ENCODE measurements at regions not wholly inside any gene's neighbourhood (a gene's known extent, or its start where the extent isn't known, plus 50 kb on each side); places are given as distances from the start of the nearest gene placed in this dataset.
A peak's percentile ranks its signal among the peaks of the same experiment; 100 is the strongest.

- DNase-seq (ENCODE audit: low read depth), result no peak
Observed at GRCh38 chr11:37072538-37073055, 474.6 kb upstream of the RAG2 start.

DNA sequence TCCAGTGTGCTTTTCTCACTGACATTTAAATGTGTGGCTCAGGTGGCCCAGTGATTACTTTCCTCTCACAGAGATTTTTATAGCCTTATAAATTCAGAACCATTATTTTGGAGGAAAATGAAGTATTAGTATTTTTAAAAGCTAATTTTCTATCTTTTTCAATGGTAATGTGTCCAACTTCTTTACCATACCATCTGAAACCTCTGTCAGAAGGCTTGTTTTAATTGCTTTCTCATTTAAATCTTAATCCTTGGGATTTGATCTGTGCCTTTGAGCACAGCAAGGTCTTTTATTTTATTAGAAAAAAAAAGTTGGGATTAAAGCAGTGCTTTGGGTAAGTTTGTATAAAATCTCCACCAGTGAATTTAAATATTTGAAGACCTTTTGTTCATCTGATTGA, 452.3 kb upstream of the RAG2 start:
- no peak for DNase-seq (ENCODE audit: low read depth)

DNA sequence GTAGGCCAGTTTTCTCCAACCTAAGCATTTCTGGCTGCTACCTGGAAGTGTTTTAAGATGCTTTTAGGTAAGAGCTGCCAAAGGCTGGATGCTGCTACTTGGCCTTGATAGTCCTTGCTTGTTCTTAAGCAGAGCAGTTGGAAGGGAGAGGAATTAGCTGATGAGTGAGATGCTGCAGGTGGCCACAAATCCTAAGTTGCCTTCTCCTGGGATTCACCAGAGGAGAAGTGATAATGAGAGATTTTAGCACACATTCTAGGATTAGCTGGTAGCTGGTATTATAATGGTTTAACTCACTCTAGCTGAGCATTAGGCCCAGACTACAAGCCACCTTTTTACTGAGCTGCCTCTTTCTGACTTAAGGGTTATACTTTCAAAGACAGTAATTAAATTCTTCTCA, 442.9 kb upstream of the RAG2 start:
- no peak for DNase-seq (ENCODE audit: low read depth)

DNA sequence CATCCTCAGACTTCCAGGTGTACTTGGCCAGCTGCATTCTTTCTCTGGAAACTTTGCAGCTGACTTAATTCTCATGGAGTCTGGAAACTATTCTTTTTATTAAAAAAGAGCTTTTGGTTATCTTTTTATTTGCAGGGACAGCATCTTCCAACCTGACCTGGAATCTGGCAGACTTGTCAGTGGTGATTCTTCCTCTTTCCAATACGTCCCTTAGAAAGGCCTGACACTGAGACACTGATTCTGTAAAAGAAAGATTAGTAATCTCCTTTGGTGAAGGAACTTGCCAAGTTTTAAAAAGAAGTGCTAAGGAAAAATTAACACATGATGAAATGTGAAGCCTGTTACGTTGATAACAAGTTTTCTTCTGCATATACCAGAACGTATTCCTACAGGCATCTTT, 440.9 kb upstream of the RAG2 start:
- DNase-seq (ENCODE audit: low read depth), result no peak

GRCh38 chr11:37026741-37027140, 428.7 kb upstream of the RAG2 start:
- no peak for DNase-seq (ENCODE audit: low read depth)

GRCh38 chr11:37026326-37026725, 428.3 kb upstream of the RAG2 start:
- DNase-seq (ENCODE audit: low read depth), result no peak

DNA sequence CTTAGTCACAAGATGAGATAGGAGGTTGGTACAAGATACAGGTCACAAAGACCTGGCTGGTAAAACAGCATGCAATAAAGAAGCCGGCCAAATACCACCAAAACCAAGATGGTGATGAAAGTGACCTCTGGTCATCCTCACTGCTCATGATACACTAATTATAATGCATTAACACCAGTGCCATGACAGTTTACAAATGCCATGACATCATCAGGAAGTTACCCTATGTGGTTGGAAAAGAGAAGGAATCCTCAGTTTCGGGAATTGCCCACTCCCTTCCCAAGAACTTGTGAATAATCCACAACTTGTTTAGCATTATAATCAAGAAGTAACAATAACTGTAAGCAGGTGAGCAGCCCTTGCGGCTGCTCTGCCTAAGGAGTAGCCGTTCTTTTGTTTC, 408.5 kb upstream of the RAG2 start:
- no peak for DNase-seq (ENCODE audit: low read depth)

DNA sequence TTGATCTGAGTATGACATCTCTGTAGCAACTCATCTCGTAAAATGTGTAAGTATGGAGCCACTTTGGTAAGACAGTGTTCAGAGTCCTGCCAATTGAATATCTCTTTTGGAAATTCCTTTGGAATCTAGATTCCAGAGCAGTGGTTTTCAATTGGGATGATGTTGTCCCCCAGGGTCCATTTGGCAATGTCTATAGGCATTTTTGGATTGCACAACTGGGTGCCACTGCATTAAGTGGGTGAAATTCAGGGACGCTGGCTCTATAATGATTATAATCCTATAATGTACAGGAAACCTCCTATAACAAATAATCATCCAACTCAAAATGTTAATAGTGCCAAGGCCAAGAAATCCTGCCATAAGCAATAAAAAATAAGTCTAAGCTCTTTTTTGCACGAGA, 404.8 kb upstream of the RAG2 start:
- DNase-seq (ENCODE audit: low read depth), result no peak

DNA sequence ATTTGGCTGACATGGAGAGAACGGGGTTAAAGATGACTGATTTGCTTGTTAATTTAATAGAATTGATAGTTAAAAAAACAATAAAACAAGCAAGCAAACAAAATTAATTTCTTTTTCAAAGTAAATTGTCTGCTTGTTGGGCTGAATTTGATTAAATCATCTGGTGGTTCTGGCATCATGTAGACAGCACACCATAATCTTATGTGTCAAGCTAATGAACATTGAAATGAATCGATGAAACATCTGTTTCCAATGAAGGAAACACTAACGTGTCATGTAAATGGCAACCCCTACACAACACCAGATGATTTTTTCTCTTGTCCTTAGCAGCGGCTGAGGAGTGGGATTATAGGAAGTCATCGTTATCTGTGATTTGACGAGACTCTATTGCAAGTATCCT, 399.6 kb upstream of the RAG2 start:
- no peak for DNase-seq (ENCODE audit: low read depth)

GRCh38 chr11:36996795-36997194, 398.8 kb upstream of the RAG2 start:
- no peak for DNase-seq (ENCODE audit: low read depth)

DNA sequence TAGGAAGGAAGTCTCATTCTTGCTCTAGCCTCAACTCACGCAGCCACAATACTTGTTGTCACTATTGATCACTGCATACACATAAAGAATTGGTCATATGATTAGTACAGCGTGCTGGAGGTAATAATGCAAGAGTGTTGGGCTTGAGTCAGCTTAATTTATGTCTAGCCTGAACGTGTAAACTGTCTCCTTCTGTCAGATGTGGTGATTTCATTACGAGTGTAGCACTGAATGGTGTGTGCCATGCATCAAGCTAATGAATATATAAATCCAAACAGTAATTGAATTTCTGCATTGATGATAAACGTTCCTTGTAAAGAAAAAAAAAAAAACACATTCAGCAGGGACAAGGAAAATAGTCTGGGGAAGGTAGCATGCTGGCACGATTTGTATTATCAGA, 396.2 kb upstream of the RAG2 start:
- DNase-seq (ENCODE audit: low read depth), result no peak

DNA sequence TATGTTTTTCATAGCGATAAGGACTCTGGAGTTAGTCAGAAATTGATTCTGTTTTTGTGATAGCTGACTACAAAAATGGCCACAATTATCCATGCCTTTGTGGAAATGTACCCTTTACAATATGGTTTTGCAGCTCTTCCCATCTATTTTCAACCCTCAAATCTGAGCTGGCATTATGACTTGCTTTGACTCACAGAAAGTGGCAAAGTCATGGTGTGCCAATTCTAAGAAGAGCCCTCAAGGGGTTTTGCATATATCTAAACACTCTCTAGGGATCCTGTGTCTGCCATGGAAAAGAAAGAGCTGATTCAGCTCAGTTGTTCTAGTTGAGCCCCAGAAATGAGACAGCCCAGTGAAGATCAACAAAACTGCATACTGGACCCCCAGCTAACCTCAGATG, 390.5 kb upstream of the RAG2 start:
- DNase-seq (ENCODE audit: low read depth), result no peak

GRCh38 chr11:36985562-36985961, 387.5 kb upstream of the RAG2 start:
- DNase-seq (ENCODE audit: low read depth), result no peak

- DNase-seq (ENCODE audit: low read depth), result no peak
Observed at GRCh38 chr11:36976741-36977140, 378.7 kb upstream of the RAG2 start.

DNA sequence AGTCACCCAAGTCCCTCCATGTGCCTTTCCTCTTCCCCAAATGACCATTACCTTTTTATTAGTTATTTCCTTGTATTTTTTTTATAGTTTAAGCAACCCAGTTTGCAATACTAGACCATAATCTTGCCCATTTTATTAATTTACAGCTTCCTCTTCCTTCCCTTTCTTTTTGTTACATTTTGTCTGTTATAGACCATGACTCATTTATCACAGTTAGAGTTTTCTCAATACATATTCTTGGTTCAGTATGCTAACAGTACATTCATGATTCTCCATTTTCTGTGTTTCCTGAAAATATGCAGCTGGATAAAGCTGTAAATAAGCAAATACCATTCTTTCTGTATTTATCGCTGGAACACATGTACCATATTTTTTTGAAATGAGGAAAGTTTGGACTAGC, 376.7 kb upstream of the RAG2 start:
- DNase-seq (ENCODE audit: low read depth), result no peak

DNA sequence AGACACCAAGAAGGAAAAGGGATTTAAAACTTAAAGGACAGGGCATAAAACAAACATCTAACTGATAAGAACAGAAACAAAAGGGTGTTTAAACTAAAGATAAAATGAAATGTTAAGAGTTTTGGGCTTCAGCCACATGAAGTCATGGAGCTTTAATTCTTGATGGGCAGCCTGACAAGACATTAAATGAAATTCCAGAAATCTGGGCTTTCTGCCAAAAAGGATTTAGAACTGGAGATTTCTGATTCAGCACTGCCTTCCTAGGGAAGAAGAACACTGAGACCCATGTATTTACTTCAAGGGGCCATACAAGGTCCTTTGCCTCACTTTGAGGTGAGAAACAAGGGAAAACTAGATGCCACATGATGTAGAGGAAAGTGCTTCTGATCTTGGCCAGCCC, 355.9 kb upstream of the RAG2 start:
- peak; percentile 1 for DNase-seq (ENCODE audit: low read depth)

- DNase-seq (ENCODE audit: low read depth), result no peak
Observed at GRCh38 chr11:36948460-36949127, 350.6 kb upstream of the RAG2 start.

GRCh38 chr11:36945384-36945783, 347.3 kb upstream of the RAG2 start:
- DNase-seq (ENCODE audit: low read depth), result peak; percentile 1

DNA sequence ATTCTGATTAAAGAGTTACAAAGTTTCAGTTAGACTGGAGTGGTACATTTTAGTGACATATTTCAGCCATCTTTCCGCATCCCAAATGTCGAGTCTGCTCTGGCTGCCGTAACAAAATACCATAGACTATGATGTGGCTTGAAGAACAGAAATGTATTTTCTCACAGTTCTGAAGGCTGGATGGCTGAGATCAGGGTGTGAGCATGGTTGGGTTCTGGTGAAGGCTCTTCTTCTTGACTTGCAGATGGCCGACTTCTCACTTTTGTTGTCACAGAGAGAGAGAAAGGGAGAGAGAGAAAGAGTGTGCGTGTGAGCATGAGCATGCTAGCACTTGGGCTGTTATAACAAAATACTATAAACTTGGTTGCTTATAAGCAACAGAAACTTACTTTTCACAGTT, 335.4 kb upstream of the RAG2 start:
- DNase-seq (ENCODE audit: low read depth), result no peak

DNA sequence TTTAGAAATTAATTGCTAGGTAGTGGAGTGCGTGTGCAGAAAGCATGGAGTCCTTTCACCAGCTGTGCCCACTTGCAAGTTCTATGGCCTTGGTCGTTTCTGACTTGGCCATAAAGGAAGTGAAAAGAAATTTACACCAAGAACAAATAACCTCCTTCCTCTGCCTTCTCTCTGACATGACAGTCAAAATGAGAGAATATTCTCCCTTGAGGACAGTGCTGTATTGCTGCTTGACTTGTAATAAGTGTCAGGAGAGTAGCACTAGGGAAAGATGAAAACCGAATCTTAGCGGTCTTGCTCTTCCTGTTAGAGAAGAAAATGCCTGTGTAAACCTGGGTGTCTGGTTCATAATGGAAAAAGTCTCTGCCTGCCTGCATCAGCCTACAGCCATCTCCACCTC, 333.1 kb upstream of the RAG2 start:
- DNase-seq (ENCODE audit: low read depth), result no peak

- DNase-seq (ENCODE audit: low read depth), result no peak
Observed at GRCh38 chr11:36930256-36930655, 332.2 kb upstream of the RAG2 start.

- no peak for DNase-seq (ENCODE audit: low read depth)
Observed at GRCh38 chr11:36929401-36929800, 331.4 kb upstream of the RAG2 start.

GRCh38 chr11:36928621-36929020, 330.6 kb upstream of the RAG2 start:
- no peak for DNase-seq (ENCODE audit: low read depth)

GRCh38 chr11:36899800-36900199, 301.8 kb upstream of the RAG2 start:
- DNase-seq (ENCODE audit: low read depth), result no peak

- no peak for DNase-seq (ENCODE audit: low read depth)
Observed at GRCh38 chr11:36890841-36891240, 292.8 kb upstream of the RAG2 start.

Data from EH (cell line).